Uterus (tissue), 3 donors: ENCODE measurements at regions not wholly inside any gene's neighbourhood (a gene's known extent, or its start where the extent isn't known, plus 50 kb on each side); places are given as distances from the start of the nearest gene placed in this dataset.
"Not testable (repeated sequence)": the region's sequence is repeated elsewhere in the genome, so short reads cannot be mapped to it uniquely, and the experiment has no call there.

Source experiments
- DNase-seq, 2 donors: peaks; one replicate each; pipeline ENCODE4 v3.0.0-alpha.2; 2019 to 2020
- H3K27ac ChIP-seq, 2 donors: fragments of 200-600 bp; sonication (generic); 1 replicate in 1 of 2; 2 replicates in 1 of 2; pipeline ENCODE4 v1.5.1; 2016 to 2018
- H3K27me3 ChIP-seq, 2 donors: fragments of 200-600 bp; sonication (generic); one replicate each; pipeline ENCODE4 v1.5.1; 2018 to 2019; ENCODE audit warnings: control low read depth in 1 of 2
- H3K36me3 ChIP-seq, 2 donors: fragments of 200-600 bp; sonication (generic); one replicate each; pipeline ENCODE4 v1.5.1; 2019; ENCODE audit warnings: control low read depth in 1 of 2
- H3K4me1 ChIP-seq, 2 donors: fragments of 200-600 bp; sonication (generic); one replicate each; pipeline ENCODE4 v1.5.1; 2018 to 2019; ENCODE audit warnings: control low read depth in 1 of 2
- H3K4me3 ChIP-seq, 2 donors: fragments of 200-600 bp; sonication (generic); 1 replicate in 1 of 2; 2 replicates in 1 of 2; pipeline ENCODE4 v1.5.1; 2018 to 2019; ENCODE audit warnings: mild to moderate bottlenecking in 1 of 2
- H3K9me3 ChIP-seq, 2 donors: fragments of 200-600 bp; sonication (generic); one replicate each; pipeline ENCODE4 v1.5.1; 2019; ENCODE audit warnings: control low read depth in 1 of 2
- CTCF ChIP-seq, 4 experiments: fragments of 200-600 bp in 2 of 4; fragments of 450-650 bp in 2 of 4; sonication (generic) in 2 of 4; IDR thresholded peaks; one replicate each; pipeline ENCODE4 v1.5.1; 2016 to 2019; ENCODE audit warnings: antibody characterized with exemption in 4 of 4, mild to moderate bottlenecking in 2 of 4, moderate library complexity in 1 of 4
- POLR2A ChIP-seq, 2 donors: fragments of 450-650 bp; IDR thresholded peaks; one replicate each; pipeline ENCODE4 v1.6.1; 2016; ENCODE audit warnings: antibody characterized with exemption in 2 of 2, mild to moderate bottlenecking in 1 of 2, moderate library complexity in 1 of 2
- intact Hi-C: fragments of 100-400 bp; cut with DNase I; formaldehyde crosslinking; loops from one replicate; pipeline ENCODE4 v1.15.1; 2023; ENCODE audit warnings: low total_unique reads
- donor health status: DM: yes; HTN: yes; CAD: no.

GRCh38 chr5:60495644-60496520, 204.1 kb downstream of the DEPDC1B start:
- no peaks in the 10 kb centered on the region for H3K9me3 ChIP-seq
- no peaks in the 10 kb centered on the region for H3K4me1 ChIP-seq
- no peaks in the 10 kb centered on the region for H3K27me3 ChIP-seq
- H3K36me3 ChIP-seq = no peaks in the 10 kb centered on the region
- no peak for TF ChIP-seq POLR2A (IDR thresholded peaks at IDR 0.05)
- no peak for TF ChIP-seq CTCF (IDR thresholded peaks at IDR 0.05)
- no peak overlapping the region for H3K27ac ChIP-seq
- DNase-seq = no peak
- no peak overlapping the region for H3K4me3 ChIP-seq
- intact Hi-C loops = no loop called here

GRCh38 chr5:60494635-60495034, 205.3 kb downstream of the DEPDC1B start:
- no peak for DNase-seq
- Histone ChIP-seq H3K36me3 (no peaks in the 10 kb centered on the region), H3K9me3 (no peaks in the 10 kb centered on the region), H3K27ac (no peak overlapping the region), H3K4me3 (no peak overlapping the region), H3K27me3 (no peaks in the 10 kb centered on the region), H3K4me1 (no peaks in the 10 kb centered on the region)
- intact Hi-C loops = no loop called here
- TF ChIP-seq CTCF (IDR thresholded peaks at IDR 0.05) = no peak
- TF ChIP-seq POLR2A (IDR thresholded peaks at IDR 0.05) = no peak

- H3K9me3 ChIP-seq = no peaks in the 10 kb centered on the region
- H3K4me1 ChIP-seq = no peaks in the 10 kb centered on the region
- intact Hi-C loops = no loop called here
- no peaks in the 10 kb centered on the region for H3K36me3 ChIP-seq
- no peak overlapping the region for H3K4me3 ChIP-seq
- no peak for DNase-seq
- no peaks in the 10 kb centered on the region for H3K27me3 ChIP-seq
- no peak overlapping the region for H3K27ac ChIP-seq
- TF ChIP-seq POLR2A (IDR thresholded peaks at IDR 0.05) (no peak), CTCF (IDR thresholded peaks at IDR 0.05) (no peak)
Measured at GRCh38 chr5:60494144-60494543, 205.8 kb downstream of the DEPDC1B start.

- H3K9me3 ChIP-seq = no peaks in the 10 kb centered on the region
- no peak overlapping the region for H3K4me3 ChIP-seq
- intact Hi-C loops = no loop called here
- TF ChIP-seq CTCF (IDR thresholded peaks at IDR 0.05) (no peak), POLR2A (IDR thresholded peaks at IDR 0.05) (no peak)
- H3K36me3 ChIP-seq = no peaks in the 10 kb centered on the region
- H3K27me3 ChIP-seq = no peaks in the 10 kb centered on the region
- no peaks in the 10 kb centered on the region for H3K4me1 ChIP-seq
- no peak overlapping the region for H3K27ac ChIP-seq
- no peak for DNase-seq
Measured at GRCh38 chr5:60493372-60493771, 206.6 kb downstream of the DEPDC1B start.

GRCh38 chr5:60492958-60493357, 207.0 kb downstream of the DEPDC1B start:
- no peaks in the 10 kb centered on the region for H3K36me3 ChIP-seq
- H3K9me3 ChIP-seq = no peaks in the 10 kb centered on the region
- intact Hi-C loops = no loop called here
- no peak for TF ChIP-seq CTCF (IDR thresholded peaks at IDR 0.05)
- TF ChIP-seq POLR2A (IDR thresholded peaks at IDR 0.05) = no peak
- no peaks in the 10 kb centered on the region for H3K27me3 ChIP-seq
- H3K4me1 ChIP-seq = no peaks in the 10 kb centered on the region
- no peak overlapping the region for H3K27ac ChIP-seq
- no peak overlapping the region for H3K4me3 ChIP-seq
- no peak for DNase-seq

GRCh38 chr5:60492358-60492757, 207.6 kb downstream of the DEPDC1B start:
- H3K9me3 ChIP-seq, intact Hi-C loops: not testable (repeated sequence)

More at GRCh38 chr5:60492358-60492757, 207.6 kb downstream of the DEPDC1B start:
- H3K27ac ChIP-seq, H3K27me3 ChIP-seq, H3K4me1 ChIP-seq, H3K36me3 ChIP-seq, DNase-seq, H3K4me3 ChIP-seq: not testable (repeated sequence)
